ENCODE measurements at regions not wholly inside any gene's neighbourhood (a gene's known extent, or its start where the extent isn't known, plus 50 kb on each side); places are given as distances from the start of the nearest gene placed in this dataset.
"Not testable (repeated sequence)": the region's sequence is repeated elsewhere in the genome, so short reads cannot be mapped to it uniquely, and the experiment has no call there.

GRCh38 chr20:56689318-56689717, 60.2 kb downstream of the TFAP2C start:
- ATAC-seq = no peak
- Mint-ChIP-seq H3K4me1 (no peaks in the 10 kb centered on the region), H3K27ac (no peak overlapping the region), H3K4me3 (no peak overlapping the region), H3K27me3 (peaks cover 21% of the 10 kb centered on the region), H3K36me3 (ENCODE audit: low read depth) (no peaks in the 10 kb centered on the region)
- H3K9me3 ChIP-seq (ENCODE audit: control insufficient read depth, low read length, poor library complexity, severe bottlenecking) = no peaks in the 10 kb centered on the region
- no peak for DNase-seq

GRCh38 chr20:56689852-56690485, 60.9 kb downstream of the TFAP2C start:
- Mint-ChIP-seq H3K36me3 (ENCODE audit: low read depth) (no peaks in the 10 kb centered on the region), H3K27me3 (peaks cover 21% of the 10 kb centered on the region), H3K27ac (no peak overlapping the region), H3K4me1 (no peaks in the 10 kb centered on the region), H3K4me3 (no peak overlapping the region)
- DNase-seq = no peak
- H3K9me3 ChIP-seq (ENCODE audit: control insufficient read depth, low read length, poor library complexity, severe bottlenecking) = no peaks in the 10 kb centered on the region
- no peak for ATAC-seq

GRCh38 chr20:56690531-56691175, 61.5 kb downstream of the TFAP2C start:
- ATAC-seq = no peak
- Mint-ChIP-seq H3K36me3 (ENCODE audit: low read depth) (no peaks in the 10 kb centered on the region), H3K27me3 (peaks cover 21% of the 10 kb centered on the region), H3K4me3 (no peak overlapping the region), H3K4me1 (no peaks in the 10 kb centered on the region), H3K27ac (no peak overlapping the region)
- H3K9me3 ChIP-seq (ENCODE audit: control insufficient read depth, low read length, poor library complexity, severe bottlenecking) = no peaks in the 10 kb centered on the region
- no peak for DNase-seq

- ATAC-seq (no peak), DNase-seq (no peak)
- Mint-ChIP-seq H3K36me3 (ENCODE audit: low read depth) (no peaks in the 10 kb centered on the region), H3K27me3 (peaks cover 17% of the 10 kb centered on the region), H3K4me3 (no peak overlapping the region), H3K4me1 (no peaks in the 10 kb centered on the region), H3K27ac (no peak overlapping the region)
- H3K9me3 ChIP-seq (ENCODE audit: control insufficient read depth, low read length, poor library complexity, severe bottlenecking) = no peaks in the 10 kb centered on the region
Measured at GRCh38 chr20:56691325-56691998, 62.4 kb downstream of the TFAP2C start.

- ATAC-seq = no peak
- no peaks in the 10 kb centered on the region for H3K4me1 Mint-ChIP-seq
- no peaks in the 10 kb centered on the region for H3K9me3 ChIP-seq (ENCODE audit: control insufficient read depth, low read length, poor library complexity, severe bottlenecking)
- H3K36me3 Mint-ChIP-seq (ENCODE audit: low read depth) = no peaks in the 10 kb centered on the region
- no peak overlapping the region for H3K27ac Mint-ChIP-seq
- peaks cover 17% of the 10 kb centered on the region for H3K27me3 Mint-ChIP-seq
- no peak for DNase-seq
- no peak overlapping the region for H3K4me3 Mint-ChIP-seq
Measured at GRCh38 chr20:56693217-56693616, 64.1 kb downstream of the TFAP2C start.

- ATAC-seq = no peak
- no peaks in the 10 kb centered on the region for H3K36me3 Mint-ChIP-seq (ENCODE audit: low read depth)
- H3K9me3 ChIP-seq (ENCODE audit: control insufficient read depth, low read length, poor library complexity, severe bottlenecking) = no peaks in the 10 kb centered on the region
- H3K27ac Mint-ChIP-seq = no peak overlapping the region
- H3K27me3 Mint-ChIP-seq = no peaks in the 10 kb centered on the region
- H3K4me1 Mint-ChIP-seq = peaks cover 2% of the 10 kb centered on the region
- DNase-seq = no peak
- no peak overlapping the region for H3K4me3 Mint-ChIP-seq
Measured at GRCh38 chr20:56697476-56697875, 68.4 kb downstream of the TFAP2C start.

GRCh38 chr20:56698297-56698696, 69.2 kb downstream of the TFAP2C start:
- H3K36me3 Mint-ChIP-seq (ENCODE audit: low read depth) = no peaks in the 10 kb centered on the region
- H3K4me1 Mint-ChIP-seq = peaks cover 2% of the 10 kb centered on the region
- no peak overlapping the region for H3K27ac Mint-ChIP-seq
- ATAC-seq (no peak), DNase-seq (no peak)
- H3K4me3 Mint-ChIP-seq = no peak overlapping the region
- H3K27me3 Mint-ChIP-seq = no peaks in the 10 kb centered on the region
- no peaks in the 10 kb centered on the region for H3K9me3 ChIP-seq (ENCODE audit: control insufficient read depth, low read length, poor library complexity, severe bottlenecking)

- Mint-ChIP-seq H3K36me3 (ENCODE audit: low read depth) (no peaks in the 10 kb centered on the region), H3K4me3 (no peak overlapping the region), H3K27ac (no peak overlapping the region), H3K27me3 (no peaks in the 10 kb centered on the region), H3K4me1 (peaks cover 2% of the 10 kb centered on the region)
- no peak for ATAC-seq
- no peaks in the 10 kb centered on the region for H3K9me3 ChIP-seq (ENCODE audit: control insufficient read depth, low read length, poor library complexity, severe bottlenecking)
- DNase-seq = no peak
Measured at GRCh38 chr20:56698749-56699148, 69.6 kb downstream of the TFAP2C start.

GRCh38 chr20:56702931-56703840, 74.1 kb downstream of the TFAP2C start:
- no peak overlapping the region for H3K4me3 Mint-ChIP-seq
- no peak for DNase-seq
- no peak for ATAC-seq
- peaks cover 7% of the 10 kb centered on the region for H3K27me3 Mint-ChIP-seq
- no peak overlapping the region for H3K27ac Mint-ChIP-seq
- no peaks in the 10 kb centered on the region for H3K36me3 Mint-ChIP-seq (ENCODE audit: low read depth)
- no peaks in the 10 kb centered on the region for H3K9me3 ChIP-seq (ENCODE audit: control insufficient read depth, low read length, poor library complexity, severe bottlenecking)
- peaks cover 2% of the 10 kb centered on the region for H3K4me1 Mint-ChIP-seq

- H3K36me3 Mint-ChIP-seq (ENCODE audit: low read depth) = no peaks in the 10 kb centered on the region
- ATAC-seq = no peak
Measured at GRCh38 chr20:56706867-56707360, 77.8 kb downstream of the TFAP2C start.

GRCh38 chr20:56708991-56709390, 79.9 kb downstream of the TFAP2C start:
- H3K9me3 ChIP-seq (ENCODE audit: control insufficient read depth, low read length, poor library complexity, severe bottlenecking) = no peaks in the 10 kb centered on the region
- Mint-ChIP-seq H3K36me3 (ENCODE audit: low read depth) (no peaks in the 10 kb centered on the region), H3K27me3 (peaks cover 15% of the 10 kb centered on the region), H3K4me1 (no peaks in the 10 kb centered on the region), H3K27ac (no peak overlapping the region), H3K4me3 (no peak overlapping the region)
- DNase-seq = no peak
- no peak for ATAC-seq

More at GRCh38 chr20:56706867-56707360, 77.8 kb downstream of the TFAP2C start:
- DNase-seq = no peak
- no peaks in the 10 kb centered on the region for H3K9me3 ChIP-seq (ENCODE audit: control insufficient read depth, low read length, poor library complexity, severe bottlenecking)
- no peaks in the 10 kb centered on the region for H3K4me1 Mint-ChIP-seq
- H3K27me3 Mint-ChIP-seq = peaks cover 17% of the 10 kb centered on the region
- H3K27ac Mint-ChIP-seq = no peak overlapping the region
- H3K4me3 Mint-ChIP-seq = no peak overlapping the region

- H3K4me1 Mint-ChIP-seq = no peaks in the 10 kb centered on the region
- no peak overlapping the region for H3K4me3 Mint-ChIP-seq
- ATAC-seq = no peak
- H3K27me3 Mint-ChIP-seq = peaks cover 11% of the 10 kb centered on the region
- no peaks in the 10 kb centered on the region for H3K9me3 ChIP-seq (ENCODE audit: control insufficient read depth, low read length, poor library complexity, severe bottlenecking)
- H3K36me3 Mint-ChIP-seq (ENCODE audit: low read depth) = no peaks in the 10 kb centered on the region
- no peak overlapping the region for H3K27ac Mint-ChIP-seq
- DNase-seq = no peak
Measured at GRCh38 chr20:56710125-56710524, 81.0 kb downstream of the TFAP2C start.

- not testable (repeated sequence) for H3K27ac Mint-ChIP-seq; H3K4me3 Mint-ChIP-seq; H3K9me3 ChIP-seq (ENCODE audit: control insufficient read depth, low read length, poor library complexity, severe bottlenecking); ATAC-seq; DNase-seq; H3K4me1 Mint-ChIP-seq; H3K36me3 Mint-ChIP-seq (ENCODE audit: low read depth)
- H3K27me3 Mint-ChIP-seq = peaks cover 14% of the 10 kb centered on the region
Measured at GRCh38 chr20:56710577-56710976, 81.5 kb downstream of the TFAP2C start.

Measured in T-helper 17 cell (primary cell).